HG02759 (cell line): ENCODE measurements at regions not wholly inside any gene's neighbourhood (a gene's known extent, or its start where the extent isn't known, plus 50 kb on each side); places are given as distances from the start of the nearest gene placed in this dataset.
A peak's percentile ranks its signal among the peaks of the same experiment; 100 is the strongest.
"Not testable (repeated sequence)": the region's sequence is repeated elsewhere in the genome, so short reads cannot be mapped to it uniquely, and the experiment has no call there.

Experiments used
- ATAC-seq: cut with Tn5 transposase; IDR thresholded peaks from one replicate; pipeline ENCODE4 v1.9.1; 2021; ENCODE audit warnings: mild to moderate bottlenecking, moderate library complexity; ENCODE audit not compliant: unreplicated experiment

- ATAC-seq = no peak
Observed at GRCh38 chr7:120033114-120033513, 239.9 kb upstream of the KCND2 start.

- no peak for ATAC-seq
Observed at GRCh38 chr7:120039138-120039537, 233.8 kb upstream of the KCND2 start.

- ATAC-seq = no peak
Observed at GRCh38 chr7:120041798-120042197, 231.2 kb upstream of the KCND2 start.

GRCh38 chr7:120043250-120043649, 229.7 kb upstream of the KCND2 start:
- no peak for ATAC-seq

- no peak for ATAC-seq
Observed at GRCh38 chr7:120052884-120053382, 220.0 kb upstream of the KCND2 start.

GRCh38 chr7:120053390-120053961, 219.5 kb upstream of the KCND2 start:
- ATAC-seq = no peak

GRCh38 chr7:120054376-120055100, 218.4 kb upstream of the KCND2 start:
- no peak for ATAC-seq

- no peak for ATAC-seq
Observed at GRCh38 chr7:120055300-120055699, 217.7 kb upstream of the KCND2 start.

- ATAC-seq = no peak
Observed at GRCh38 chr7:120056227-120056626, 216.7 kb upstream of the KCND2 start.

GRCh38 chr7:120059641-120060040, 213.3 kb upstream of the KCND2 start:
- no peak for ATAC-seq

GRCh38 chr7:120060281-120060680, 212.7 kb upstream of the KCND2 start:
- no peak for ATAC-seq

GRCh38 chr7:120060875-120061274, 212.1 kb upstream of the KCND2 start:
- no peak for ATAC-seq

GRCh38 chr7:120064565-120064964, 208.4 kb upstream of the KCND2 start:
- peak; percentile 66 for ATAC-seq

GRCh38 chr7:120066898-120067297, 206.1 kb upstream of the KCND2 start:
- not testable (repeated sequence) for ATAC-seq

GRCh38 chr7:120070201-120070600, 202.8 kb upstream of the KCND2 start:
- ATAC-seq = no peak

GRCh38 chr7:120077777-120078176, 195.2 kb upstream of the KCND2 start:
- no peak for ATAC-seq

- no peak for ATAC-seq
Observed at GRCh38 chr7:120079022-120079421, 194.0 kb upstream of the KCND2 start.

GRCh38 chr7:120079704-120080103, 193.3 kb upstream of the KCND2 start:
- ATAC-seq = no peak

- ATAC-seq = not testable (repeated sequence)
Observed at GRCh38 chr7:120086468-120086867, 186.5 kb upstream of the KCND2 start.

- ATAC-seq = no peak
Observed at GRCh38 chr7:120089968-120090367, 183.0 kb upstream of the KCND2 start.

- ATAC-seq = no peak
Observed at GRCh38 chr7:120091807-120092206, 181.2 kb upstream of the KCND2 start.

- no peak for ATAC-seq
Observed at GRCh38 chr7:120097020-120097419, 176.0 kb upstream of the KCND2 start.

- ATAC-seq = no peak
Observed at GRCh38 chr7:120097774-120098173, 175.2 kb upstream of the KCND2 start.
